GM12875 (cell line): ENCODE measurements at regions not wholly inside any gene's neighbourhood (a gene's known extent, or its start where the extent isn't known, plus 50 kb on each side); places are given as distances from the start of the nearest gene placed in this dataset.
A peak's percentile ranks its signal among the peaks of the same experiment; 100 is the strongest.

ENCODE experiments used
- H3K4me3 ChIP-seq: one replicate; pipeline ENCODE4 v1.5.1; 2011; ENCODE audit warnings: low read depth, low read length, control low read depth
- TF ChIP-seq, protein P1 (sequence below): IDR thresholded peaks from 2 replicates; pipeline ENCODE4 v1.5.1; 2011; ENCODE audit warnings: low read depth, mild to moderate bottlenecking, control low read depth, inconsistent platforms, low read length, moderate library complexity, borderline replicate concordance; ENCODE audit not compliant: insufficient read depth

DNA sequence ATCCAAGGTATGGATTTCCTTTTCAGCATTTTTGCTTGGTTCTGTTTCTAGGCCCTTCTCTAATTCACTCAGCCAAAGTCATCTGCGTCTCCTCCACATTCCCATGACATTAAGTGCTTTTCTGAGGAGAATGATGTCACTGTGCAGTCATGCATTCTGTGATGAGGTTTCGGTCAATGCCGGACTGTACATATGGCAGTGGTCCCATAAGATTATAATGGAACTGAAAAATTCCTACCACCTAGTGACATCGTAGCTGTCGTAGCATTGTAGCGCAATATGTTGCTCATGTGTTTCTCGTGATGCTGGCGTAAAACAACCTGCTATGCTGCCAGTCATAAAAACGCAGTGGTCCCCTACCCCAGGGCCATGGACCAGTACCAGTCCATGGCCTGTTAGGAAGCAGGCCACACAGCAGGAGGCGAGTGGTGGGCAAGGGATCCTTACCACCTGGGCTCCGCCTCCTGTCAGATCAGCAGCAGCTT is 63.4 kb upstream of the TNFRSF19 start:
- no peak overlapping the region for H3K4me3 ChIP-seq
- TF ChIP-seq, protein P1, sequence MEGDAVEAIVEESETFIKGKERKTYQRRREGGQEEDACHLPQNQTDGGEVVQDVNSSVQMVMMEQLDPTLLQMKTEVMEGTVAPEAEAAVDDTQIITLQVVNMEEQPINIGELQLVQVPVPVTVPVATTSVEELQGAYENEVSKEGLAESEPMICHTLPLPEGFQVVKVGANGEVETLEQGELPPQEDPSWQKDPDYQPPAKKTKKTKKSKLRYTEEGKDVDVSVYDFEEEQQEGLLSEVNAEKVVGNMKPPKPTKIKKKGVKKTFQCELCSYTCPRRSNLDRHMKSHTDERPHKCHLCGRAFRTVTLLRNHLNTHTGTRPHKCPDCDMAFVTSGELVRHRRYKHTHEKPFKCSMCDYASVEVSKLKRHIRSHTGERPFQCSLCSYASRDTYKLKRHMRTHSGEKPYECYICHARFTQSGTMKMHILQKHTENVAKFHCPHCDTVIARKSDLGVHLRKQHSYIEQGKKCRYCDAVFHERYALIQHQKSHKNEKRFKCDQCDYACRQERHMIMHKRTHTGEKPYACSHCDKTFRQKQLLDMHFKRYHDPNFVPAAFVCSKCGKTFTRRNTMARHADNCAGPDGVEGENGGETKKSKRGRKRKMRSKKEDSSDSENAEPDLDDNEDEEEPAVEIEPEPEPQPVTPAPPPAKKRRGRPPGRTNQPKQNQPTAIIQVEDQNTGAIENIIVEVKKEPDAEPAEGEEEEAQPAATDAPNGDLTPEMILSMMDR = no peak

DNA sequence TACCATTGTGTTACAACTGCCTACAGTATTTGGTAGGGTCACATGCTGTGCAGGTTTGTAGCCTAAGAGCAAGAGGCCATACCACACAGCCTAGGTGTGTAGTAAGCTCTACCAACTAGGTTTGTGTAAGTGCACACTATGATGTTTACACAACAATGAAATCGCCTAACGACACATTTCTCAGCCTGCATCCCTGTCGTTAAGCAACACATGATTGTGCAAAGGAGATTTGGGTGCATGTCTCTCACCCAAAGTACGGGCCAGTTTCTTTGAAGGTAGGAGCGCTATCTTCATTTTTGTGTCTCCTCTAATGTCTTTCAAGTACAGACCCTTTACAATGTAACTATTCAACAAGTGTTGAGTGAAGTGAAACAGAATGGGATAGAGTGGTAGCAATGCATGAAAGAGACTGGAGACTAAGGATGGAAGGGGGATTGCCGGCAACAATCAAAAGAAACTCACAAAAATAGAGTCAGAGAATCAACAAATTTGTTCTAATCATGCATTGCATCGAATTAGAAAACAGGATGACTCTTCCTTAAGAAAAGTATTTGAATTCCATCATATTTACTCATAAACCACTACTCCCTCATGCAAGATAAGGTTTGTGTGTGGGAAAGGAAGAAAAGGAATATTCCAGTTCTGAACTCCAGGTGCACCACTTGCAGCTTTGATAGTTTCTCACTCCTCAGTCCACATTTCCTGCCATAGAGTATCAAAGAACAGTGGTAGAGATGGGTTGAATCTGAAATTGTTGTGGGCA is 60.2 kb upstream of the TNFRSF19 start:
- H3K4me3 ChIP-seq = no peak overlapping the region
- TF ChIP-seq, protein P1 = no peak

DNA sequence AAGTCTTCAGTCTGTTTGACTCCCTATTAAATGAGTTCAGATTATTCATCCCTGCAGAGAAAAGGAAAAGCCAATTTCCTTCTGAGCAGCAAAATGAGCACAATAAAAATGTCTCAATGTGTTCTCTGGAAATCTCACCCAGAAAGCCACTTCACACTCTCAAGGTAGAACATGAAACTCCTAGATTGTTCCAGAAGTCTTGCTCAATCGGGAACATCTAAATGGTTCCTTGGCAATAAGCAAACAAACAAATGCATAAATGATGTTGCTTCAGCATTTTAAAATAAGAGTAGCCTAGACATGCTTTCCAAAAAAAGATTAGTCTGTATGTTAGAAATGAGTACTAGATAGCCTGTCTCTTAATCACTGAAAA is 59.7 kb upstream of the TNFRSF19 start:
- no peak overlapping the region for H3K4me3 ChIP-seq
- TF ChIP-seq, protein P1 = no peak

DNA sequence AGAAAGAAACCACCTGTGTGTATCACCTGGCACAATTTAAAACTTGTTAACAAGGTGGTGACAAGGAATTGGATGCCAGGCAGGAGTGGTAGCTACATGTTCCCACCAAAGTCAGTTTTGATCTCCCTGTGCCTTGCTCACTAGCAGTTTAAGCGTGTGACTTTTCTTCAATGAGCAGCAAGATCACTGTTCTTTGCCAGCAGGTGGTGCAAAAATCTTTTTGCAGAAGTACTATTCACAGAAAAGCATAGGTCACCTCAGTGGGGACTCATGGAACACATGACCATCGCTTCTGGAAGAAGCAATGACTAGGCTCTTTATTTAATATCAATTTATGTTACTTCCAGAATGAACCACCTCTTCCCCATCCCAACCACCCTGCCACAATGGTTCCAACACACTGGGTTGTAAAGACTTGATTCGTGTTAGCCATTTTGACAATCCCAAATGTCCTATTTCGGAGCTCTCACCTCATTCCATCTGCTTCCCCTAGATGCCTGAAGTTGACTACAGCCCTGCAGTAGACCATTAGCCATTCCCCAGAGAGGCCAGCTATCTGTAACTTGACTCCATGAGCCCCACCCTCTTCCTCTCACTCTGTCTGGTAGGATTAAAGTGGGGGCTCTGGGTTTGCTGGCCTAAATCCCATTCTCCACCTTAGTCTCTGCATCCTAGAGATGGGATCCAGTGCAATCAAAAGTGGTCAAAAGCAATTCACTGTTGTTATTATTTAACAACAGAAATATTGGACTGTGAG is 59.1 kb upstream of the TNFRSF19 start:
- TF ChIP-seq, protein P1 = peak; percentile 42; the same call in 1 of the 2 replicates

DNA sequence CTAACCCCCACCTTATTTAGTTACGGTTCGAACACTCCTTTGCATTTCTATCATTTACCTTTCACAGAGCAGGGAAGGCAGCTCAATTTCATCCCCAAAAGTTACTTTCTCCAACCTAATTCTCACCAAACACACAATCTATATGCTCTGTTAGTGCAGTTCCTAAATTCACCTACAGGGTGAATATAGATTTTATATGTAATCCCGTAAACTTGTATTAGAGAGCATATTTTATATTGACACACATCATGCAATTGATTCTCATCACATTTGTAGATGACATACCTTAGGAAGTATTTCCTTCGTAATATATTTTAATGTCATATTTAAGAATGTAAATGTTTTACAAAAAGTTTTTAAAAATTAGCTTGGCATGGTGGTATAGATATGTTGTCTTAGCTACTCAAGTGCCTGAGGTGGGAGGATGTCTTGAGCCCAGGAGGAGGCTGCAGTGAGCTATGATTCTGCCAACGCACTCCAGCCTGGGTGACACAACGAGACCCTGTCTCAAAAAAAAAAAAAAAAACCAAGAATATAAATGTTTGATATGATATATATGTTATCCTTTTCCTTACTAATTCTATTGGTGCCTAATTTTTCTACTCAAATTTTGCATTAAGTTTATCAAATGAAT is 57.3 kb upstream of the TNFRSF19 start:
- TF ChIP-seq, protein P1 = no peak
- H3K4me3 ChIP-seq = no peak overlapping the region

More for the DNA sequence above, 59.1 kb upstream of the TNFRSF19 start:
- H3K4me3 ChIP-seq = no peak overlapping the region

DNA sequence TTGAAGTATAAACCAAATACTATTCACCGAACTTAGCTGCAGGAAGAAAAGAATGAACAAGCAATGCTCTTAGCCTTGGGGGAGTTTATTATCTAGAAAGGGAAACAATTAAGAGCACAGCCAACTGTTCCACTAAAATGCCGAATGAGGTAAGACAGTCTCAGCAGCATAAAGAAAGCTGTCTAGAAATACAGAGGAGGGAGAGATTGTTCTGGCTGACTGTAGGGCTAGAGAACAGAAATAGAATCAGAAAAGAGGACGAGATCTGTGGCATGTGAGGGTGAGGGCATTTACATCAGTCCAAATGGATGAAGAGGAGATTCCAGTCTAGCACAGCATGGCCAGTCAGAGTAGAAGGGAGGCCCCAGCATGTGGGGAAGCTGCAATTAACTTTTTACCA is 56.8 kb upstream of the TNFRSF19 start:
- TF ChIP-seq, protein P1 = no peak
- H3K4me3 ChIP-seq = no peak overlapping the region
